HUES6 (cell line): ENCODE measurements at regions not wholly inside any gene's neighbourhood (a gene's known extent, or its start where the extent isn't known, plus 50 kb on each side); places are given as distances from the start of the nearest gene placed in this dataset.

Source experiments
- H3K27ac ChIP-seq: 2 replicates; pipeline ENCODE4 v1.7.0; 2013; ENCODE audit warnings: low read depth, mild to moderate bottlenecking, low read length, inconsistent platforms
- H3K27me3 ChIP-seq: 2 replicates; pipeline ENCODE4 v1.6.1; 2013; ENCODE audit warnings: low read length; ENCODE audit not compliant: control insufficient read depth, insufficient read depth
- H3K36me3 ChIP-seq: 2 replicates; pipeline ENCODE4 v1.6.1; 2013; ENCODE audit warnings: low read length; ENCODE audit not compliant: control insufficient read depth, insufficient read depth
- H3K4me1 ChIP-seq: 2 replicates; pipeline ENCODE4 v1.6.1; 2013; ENCODE audit warnings: low read length; ENCODE audit not compliant: control insufficient read depth, insufficient read depth
- H3K4me3 ChIP-seq: 2 replicates; pipeline ENCODE4 v1.5.1; 2013; ENCODE audit warnings: low read depth, low read length
- H3K9ac ChIP-seq: one replicate; pipeline ENCODE4 v1.6.1; 2013; ENCODE audit warnings: mild to moderate bottlenecking, low read length
- H3K9me3 ChIP-seq: 2 replicates; pipeline ENCODE4 v1.6.1; 2013; ENCODE audit warnings: low read depth, low read length; ENCODE audit not compliant: control insufficient read depth, insufficient read depth

GRCh38 chr5:4868140-4868735 is 271.9 kb upstream of the ADAMTS16 start:
- H3K4me3 ChIP-seq, result no peak overlapping the region
- no peak overlapping the region for H3K9ac ChIP-seq
- no peak overlapping the region for H3K27ac ChIP-seq
- no peaks in the 10 kb centered on the region for H3K36me3 ChIP-seq
- H3K27me3 ChIP-seq, result 0 out of 2 replicates have a peak, but pooled peaks cover 3% of the 10 kb centered on the region
- no peaks in the 10 kb centered on the region for H3K4me1 ChIP-seq
- peaks cover 3% of the 10 kb centered on the region; the same call in 1 of the 2 replicates for H3K9me3 ChIP-seq

- H3K27me3 ChIP-seq, result 0 out of 2 replicates have a peak, but pooled peaks cover 3% of the 10 kb centered on the region
- H3K9ac ChIP-seq, result no peak overlapping the region
- H3K4me1 ChIP-seq, result no peaks in the 10 kb centered on the region
- no peaks in the 10 kb centered on the region for H3K9me3 ChIP-seq
- no peak overlapping the region for H3K4me3 ChIP-seq
- H3K36me3 ChIP-seq, result no peaks in the 10 kb centered on the region
- H3K27ac ChIP-seq, result no peak overlapping the region
These were observed 266.5 kb upstream of the ADAMTS16 start for GRCh38 chr5:4873652-4874051.

GRCh38 chr5:4874097-4874496 is 266.0 kb upstream of the ADAMTS16 start:
- no peak overlapping the region for H3K4me3 ChIP-seq
- H3K9ac ChIP-seq, result no peak overlapping the region
- no peak overlapping the region for H3K27ac ChIP-seq
- no peaks in the 10 kb centered on the region for H3K9me3 ChIP-seq
- H3K27me3 ChIP-seq, result 0 out of 2 replicates have a peak, but pooled peaks cover 3% of the 10 kb centered on the region
- no peaks in the 10 kb centered on the region for H3K36me3 ChIP-seq
- no peaks in the 10 kb centered on the region for H3K4me1 ChIP-seq

GRCh38 chr5:4875942-4876341 is 264.2 kb upstream of the ADAMTS16 start:
- H3K9ac ChIP-seq, result no peak overlapping the region
- no peak overlapping the region for H3K27ac ChIP-seq
- no peaks in the 10 kb centered on the region for H3K36me3 ChIP-seq
- no peaks in the 10 kb centered on the region for H3K9me3 ChIP-seq
- H3K4me1 ChIP-seq, result no peaks in the 10 kb centered on the region
- H3K4me3 ChIP-seq, result no peak overlapping the region
- no peaks in the 10 kb centered on the region for H3K27me3 ChIP-seq

- no peak overlapping the region for H3K27ac ChIP-seq
- no peak overlapping the region for H3K9ac ChIP-seq
- no peak overlapping the region for H3K4me3 ChIP-seq
- no peaks in the 10 kb centered on the region for H3K9me3 ChIP-seq
- no peaks in the 10 kb centered on the region for H3K27me3 ChIP-seq
- H3K36me3 ChIP-seq, result no peaks in the 10 kb centered on the region
- H3K4me1 ChIP-seq, result no peaks in the 10 kb centered on the region
These were observed 263.3 kb upstream of the ADAMTS16 start for GRCh38 chr5:4876804-4877203.

GRCh38 chr5:4877579-4877978 is 262.6 kb upstream of the ADAMTS16 start:
- no peaks in the 10 kb centered on the region for H3K4me1 ChIP-seq
- H3K9me3 ChIP-seq, result no peaks in the 10 kb centered on the region
- H3K36me3 ChIP-seq, result no peaks in the 10 kb centered on the region
- H3K4me3 ChIP-seq, result no peak overlapping the region
- H3K27me3 ChIP-seq, result no peaks in the 10 kb centered on the region
- H3K27ac ChIP-seq, result no peak overlapping the region
- H3K9ac ChIP-seq, result no peak overlapping the region

GRCh38 chr5:4879075-4879474 is 261.1 kb upstream of the ADAMTS16 start:
- no peaks in the 10 kb centered on the region for H3K4me1 ChIP-seq
- no peak overlapping the region for H3K4me3 ChIP-seq
- H3K27me3 ChIP-seq, result no peaks in the 10 kb centered on the region
- no peak overlapping the region for H3K27ac ChIP-seq
- no peak overlapping the region for H3K9ac ChIP-seq
- H3K36me3 ChIP-seq, result no peaks in the 10 kb centered on the region
- H3K9me3 ChIP-seq, result no peaks in the 10 kb centered on the region

- no peak overlapping the region for H3K27ac ChIP-seq
- no peaks in the 10 kb centered on the region for H3K27me3 ChIP-seq
- H3K9ac ChIP-seq, result no peak overlapping the region
- H3K4me3 ChIP-seq, result no peak overlapping the region
- no peaks in the 10 kb centered on the region for H3K9me3 ChIP-seq
- H3K36me3 ChIP-seq, result no peaks in the 10 kb centered on the region
- H3K4me1 ChIP-seq, result no peaks in the 10 kb centered on the region
These were observed 260.3 kb upstream of the ADAMTS16 start for GRCh38 chr5:4879693-4880303.

- Histone ChIP-seq H3K4me1 (no peaks in the 10 kb centered on the region), H3K27ac (no peak overlapping the region), H3K9ac (no peak overlapping the region), H3K9me3 (no peaks in the 10 kb centered on the region), H3K36me3 (no peaks in the 10 kb centered on the region), H3K27me3 (no peaks in the 10 kb centered on the region), H3K4me3 (no peak overlapping the region)
These were observed 259.8 kb upstream of the ADAMTS16 start for GRCh38 chr5:4880304-4880741.

- H3K9me3 ChIP-seq, result no peaks in the 10 kb centered on the region
- H3K9ac ChIP-seq, result no peak overlapping the region
- no peaks in the 10 kb centered on the region for H3K36me3 ChIP-seq
- H3K27me3 ChIP-seq, result no peaks in the 10 kb centered on the region
- no peak overlapping the region for H3K27ac ChIP-seq
- no peaks in the 10 kb centered on the region for H3K4me1 ChIP-seq
- H3K4me3 ChIP-seq, result no peak overlapping the region
These were observed 258.6 kb upstream of the ADAMTS16 start for GRCh38 chr5:4881366-4882002.

GRCh38 chr5:4882186-4882585 is 257.9 kb upstream of the ADAMTS16 start:
- no peak overlapping the region for H3K9ac ChIP-seq
- H3K4me1 ChIP-seq, result no peaks in the 10 kb centered on the region
- no peak overlapping the region for H3K27ac ChIP-seq
- no peaks in the 10 kb centered on the region for H3K27me3 ChIP-seq
- H3K4me3 ChIP-seq, result no peak overlapping the region
- H3K9me3 ChIP-seq, result no peaks in the 10 kb centered on the region
- no peaks in the 10 kb centered on the region for H3K36me3 ChIP-seq
